NCI-H128 (cell line): ENCODE measurements at regions not wholly inside any gene's neighbourhood (a gene's known extent, or its start where the extent isn't known, plus 50 kb on each side); places are given as distances from the start of the nearest gene placed in this dataset.

Source experiments
- DNase-seq: peaks from one replicate; lab custom pipeline; 2025; ENCODE audit not compliant: unreplicated experiment; lab: John Stamatoyannopoulos, UW

DNA sequence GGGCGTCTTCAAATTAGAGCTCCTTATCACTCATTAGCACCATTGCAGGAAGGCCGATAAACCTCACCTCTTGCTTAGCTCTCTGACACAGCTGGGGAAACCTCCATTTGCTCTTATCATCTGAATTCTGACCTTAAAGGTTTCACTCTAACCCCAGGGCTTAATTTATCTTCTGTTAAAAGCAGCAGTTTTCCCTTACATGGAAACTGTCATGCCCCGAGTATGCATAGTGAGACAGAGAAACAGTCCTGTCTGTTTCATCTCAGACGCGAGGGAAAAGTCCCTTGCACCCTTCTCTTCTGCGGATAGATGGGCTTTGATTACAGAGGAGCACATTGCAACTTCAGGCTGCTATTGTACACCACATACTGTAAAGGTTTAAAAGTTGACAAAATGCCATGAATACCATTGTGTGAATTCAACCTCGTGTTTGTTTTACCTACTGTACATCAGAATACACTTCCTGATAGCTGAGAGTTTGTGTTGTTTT lies 191.5 kb upstream of the BMP2 start:
- no peak for DNase-seq

- no peak for DNase-seq
Measured at GRCh38 chr20:6566821-6567220, 200.7 kb upstream of the BMP2 start.

DNA sequence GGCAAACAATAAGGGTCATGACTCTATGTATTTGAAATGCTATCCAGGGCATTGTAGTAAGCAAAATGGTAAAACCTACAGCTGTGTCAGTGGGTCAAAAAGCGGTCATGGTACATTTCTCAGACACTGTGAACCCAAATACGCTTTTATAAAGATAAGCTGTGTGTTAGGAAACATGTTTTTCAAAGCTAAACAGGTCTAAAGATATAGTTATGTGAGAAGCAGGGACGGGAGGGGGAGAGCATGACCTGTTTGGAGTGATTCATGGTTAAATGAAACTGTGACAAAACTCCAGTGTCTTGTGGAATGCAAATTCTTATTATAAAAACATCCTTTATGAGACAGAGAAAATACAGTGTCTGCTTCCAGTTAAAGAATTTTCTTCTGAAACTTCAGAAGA lies 205.4 kb upstream of the BMP2 start:
- DNase-seq = no peak

- DNase-seq = no peak
Measured at GRCh38 chr20:6560978-6561377, 206.5 kb upstream of the BMP2 start.

GRCh38 chr20:6559791-6560190 lies 207.7 kb upstream of the BMP2 start:
- DNase-seq = no peak

DNA sequence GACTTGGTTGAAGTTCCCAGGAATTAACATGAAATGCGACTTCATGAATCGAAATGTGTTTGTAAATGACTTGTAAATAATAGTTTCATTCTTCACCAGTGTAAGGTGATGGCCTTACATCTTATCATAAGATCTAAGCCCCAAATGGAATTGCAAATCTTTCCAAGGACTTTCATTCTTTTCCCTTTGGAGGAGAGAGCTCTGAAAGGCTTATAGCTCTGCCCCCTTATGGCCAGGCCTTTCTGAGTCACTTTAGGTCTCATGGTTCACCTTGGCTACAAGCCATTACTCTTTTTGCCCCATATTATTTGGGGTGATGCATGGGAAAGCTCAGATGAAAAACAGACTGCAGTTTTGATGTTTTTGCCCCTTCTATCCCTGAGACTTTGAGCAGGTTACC lies 209.1 kb upstream of the BMP2 start:
- DNase-seq = no peak

- DNase-seq = no peak
Measured at GRCh38 chr20:6533761-6534479, 233.6 kb upstream of the BMP2 start.

DNA sequence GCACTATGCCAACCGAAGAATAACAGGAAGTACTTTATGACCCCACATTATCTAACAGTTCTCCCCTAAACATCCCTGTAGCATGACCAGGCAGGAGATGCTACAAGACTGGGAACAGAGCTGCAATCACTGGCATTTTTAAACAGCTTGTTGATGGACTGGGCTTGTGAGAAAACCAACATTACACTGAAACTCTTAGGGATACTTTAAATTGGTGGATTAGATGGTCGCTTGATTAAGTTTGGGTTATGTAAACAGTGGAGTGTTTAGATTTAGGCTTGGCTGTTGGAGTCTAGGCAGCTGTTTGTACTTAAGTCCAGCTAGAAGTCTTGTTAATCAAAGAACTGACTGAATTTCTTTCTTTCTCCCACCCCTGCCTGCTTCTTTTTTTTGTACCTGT lies 234.1 kb upstream of the BMP2 start:
- no peak for DNase-seq

GRCh38 chr20:6530779-6531315 lies 236.6 kb upstream of the BMP2 start:
- DNase-seq = no peak

- no peak for DNase-seq
Measured at GRCh38 chr20:6530254-6530653, 237.2 kb upstream of the BMP2 start.

DNA sequence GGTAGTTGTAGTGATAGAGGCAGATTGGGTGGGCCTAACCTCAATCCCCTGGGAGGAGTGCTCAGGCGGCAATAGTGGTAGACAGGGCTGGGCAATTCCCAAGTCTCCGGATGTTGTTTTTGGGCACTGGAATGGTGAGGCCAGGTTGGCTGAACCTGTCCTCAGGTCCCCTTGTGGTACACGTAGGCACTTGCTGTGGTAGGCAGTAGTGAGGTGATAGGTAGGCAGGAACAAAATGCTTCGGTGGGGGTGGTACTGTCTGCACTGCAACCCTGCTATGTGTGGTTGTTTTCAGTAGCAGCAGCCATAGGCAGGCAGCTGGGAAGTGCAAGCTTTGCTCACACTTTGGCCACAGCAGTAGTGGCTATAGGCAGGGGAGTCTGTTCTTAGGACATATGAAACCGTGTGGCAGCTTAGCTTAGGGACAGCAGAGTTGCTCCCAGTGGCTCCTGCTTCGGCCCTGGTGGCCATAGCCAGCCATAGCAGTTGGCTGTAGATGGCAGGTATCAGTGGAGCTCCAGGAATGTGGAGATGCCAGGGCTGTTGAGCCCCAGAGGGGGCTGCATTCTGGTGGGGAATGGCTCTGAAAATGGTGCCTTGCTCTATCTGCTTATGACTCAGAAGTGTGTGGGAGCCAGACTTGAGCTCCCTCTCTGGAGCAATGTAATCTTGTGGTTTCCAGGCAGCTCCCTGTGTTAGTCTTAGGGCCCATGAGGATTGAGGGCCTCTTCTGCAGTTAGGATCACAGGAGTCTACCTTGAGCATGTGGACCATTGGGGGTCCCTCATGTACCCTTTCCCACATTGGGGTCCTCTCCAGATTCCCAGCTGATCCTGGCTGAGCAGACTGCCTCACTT lies 241.8 kb upstream of the BMP2 start:
- no peak for DNase-seq

DNA sequence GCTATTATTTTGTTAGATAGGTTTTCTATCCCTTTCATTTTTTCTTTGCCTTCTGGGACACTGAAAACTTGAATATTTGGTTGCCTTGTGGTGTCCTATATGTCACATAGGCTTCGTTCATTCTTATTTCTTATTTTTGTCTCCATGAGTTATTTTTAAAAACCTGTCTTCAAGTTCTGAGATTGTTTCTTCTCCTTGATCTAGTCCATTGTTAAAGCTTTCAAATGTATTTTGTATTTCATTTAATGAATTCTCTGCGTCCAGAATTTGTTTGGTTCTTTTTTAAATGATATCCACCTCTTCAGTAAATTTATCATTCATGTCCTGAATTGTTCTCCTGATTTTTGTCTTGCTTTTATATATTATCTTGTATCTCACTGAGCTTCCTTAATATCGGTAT lies 243.2 kb upstream of the BMP2 start:
- DNase-seq = no peak

DNA sequence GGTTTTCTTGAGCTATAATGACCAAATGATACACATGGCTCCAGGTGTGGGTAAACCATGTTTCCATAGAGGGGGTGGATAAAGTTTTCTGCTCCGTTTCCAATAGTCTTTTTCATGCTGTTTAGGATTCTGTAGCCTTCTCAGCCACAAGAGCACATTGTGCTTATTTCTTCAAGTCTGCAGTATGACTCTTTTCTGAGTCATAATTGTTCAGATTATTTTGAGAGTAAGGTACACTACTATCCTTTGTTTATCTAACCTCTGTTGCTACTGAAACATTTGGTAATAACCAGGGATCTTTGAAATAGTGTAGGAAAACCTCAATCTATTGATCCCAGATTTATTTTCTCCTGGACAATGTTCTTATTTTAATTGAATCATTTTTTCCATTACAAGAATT lies 247.9 kb upstream of the BMP2 start:
- DNase-seq = no peak

GRCh38 chr20:6515261-6515660 lies 252.2 kb upstream of the BMP2 start:
- DNase-seq = no peak

GRCh38 chr20:6513599-6513998 lies 253.9 kb upstream of the BMP2 start:
- no peak for DNase-seq

GRCh38 chr20:6509374-6509773 lies 258.1 kb upstream of the BMP2 start:
- DNase-seq = no peak

- DNase-seq = no peak
Measured at GRCh38 chr20:6506906-6507305, 260.6 kb upstream of the BMP2 start.

GRCh38 chr20:6504826-6505225 lies 262.7 kb upstream of the BMP2 start:
- no peak for DNase-seq

DNA sequence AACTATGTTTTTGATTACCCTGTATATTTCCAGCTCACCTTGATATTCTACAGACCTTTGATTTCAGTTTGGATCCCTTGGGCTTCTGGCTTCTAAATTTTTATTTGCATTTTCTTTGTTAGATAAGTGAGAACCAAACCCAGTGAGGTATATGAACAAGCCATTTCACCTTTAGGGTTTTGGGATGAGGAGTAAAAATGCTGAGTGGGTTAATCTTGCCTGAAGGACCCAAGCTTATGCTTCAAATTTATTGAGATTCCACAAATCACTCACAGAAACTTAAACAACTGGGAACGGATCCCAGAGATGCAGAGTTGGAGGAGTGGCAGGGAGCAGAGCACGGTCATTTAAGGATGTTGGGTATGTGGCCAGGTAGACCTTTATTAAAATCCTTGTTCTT lies 263.3 kb upstream of the BMP2 start:
- no peak for DNase-seq

GRCh38 chr20:6502999-6503398 lies 264.5 kb upstream of the BMP2 start:
- no peak for DNase-seq

DNA sequence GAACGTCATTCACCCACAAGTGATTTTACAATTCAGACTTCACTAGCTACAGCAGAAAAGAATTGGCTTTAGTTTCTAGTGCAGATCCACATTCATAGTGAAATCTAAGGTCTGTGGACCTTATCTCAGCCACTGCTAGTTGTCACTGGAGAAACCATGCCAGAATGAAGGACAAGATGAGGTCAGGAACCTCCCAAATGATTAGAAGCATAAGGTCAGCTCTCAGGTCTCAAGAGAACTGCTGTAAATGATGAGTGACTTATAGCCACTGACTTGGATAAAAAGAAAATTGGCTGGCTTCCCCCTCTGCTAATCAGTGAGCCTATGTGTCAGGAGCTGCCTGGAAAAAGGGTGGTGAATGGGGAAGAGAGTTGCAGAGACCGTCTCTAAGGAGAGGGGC lies 265.3 kb upstream of the BMP2 start:
- DNase-seq = no peak

DNA sequence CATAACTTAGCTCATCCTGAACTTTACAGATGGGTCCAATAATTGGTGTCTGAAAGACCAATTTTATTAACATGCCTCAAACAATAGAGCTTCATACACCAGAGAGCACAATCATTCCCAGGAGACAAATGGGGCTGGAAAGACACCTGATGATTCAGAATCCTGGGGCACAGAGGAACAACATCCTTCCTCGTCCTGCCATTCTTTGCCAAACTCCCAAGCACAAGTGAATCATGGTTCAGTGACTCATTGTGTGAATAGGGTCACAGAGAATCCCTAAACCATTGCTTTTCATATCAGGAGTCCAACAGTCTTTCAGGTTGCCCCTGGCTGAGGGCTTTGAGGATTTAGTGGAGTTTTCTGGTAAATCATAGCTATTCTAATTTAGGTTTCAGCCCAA lies 266.4 kb upstream of the BMP2 start:
- no peak for DNase-seq
